HEK293 (cell line): ENCODE measurements at regions not wholly inside any gene's neighbourhood (a gene's known extent, or its start where the extent isn't known, plus 50 kb on each side); places are given as distances from the start of the nearest gene placed in this dataset.

Experiments
- BCL6B ChIP-seq: fragments of 450-650 bp; formaldehyde crosslinking; IDR thresholded peaks from 2 replicates; pipeline ENCODE4 v1.5.1; 2017; ENCODE audit warnings: missing biosample characterization, missing genetic modification characterization
- YY2 ChIP-seq: fragments of 450-650 bp; formaldehyde crosslinking; IDR thresholded peaks from 2 replicates; pipeline ENCODE4 v1.5.1; 2016; ENCODE audit warnings: missing biosample characterization, missing genetic modification characterization
- ZNF280D ChIP-seq: fragments of 450-650 bp; formaldehyde crosslinking; IDR thresholded peaks from 2 replicates; pipeline ENCODE4 v1.5.1; 2016; ENCODE audit warnings: missing biosample characterization, missing genetic modification characterization
- ZNF449 ChIP-seq: fragments of 450-650 bp; formaldehyde crosslinking; IDR thresholded peaks from 2 replicates; pipeline ENCODE4 v1.5.1; 2017; ENCODE audit warnings: missing biosample characterization, mild to moderate bottlenecking, missing genetic modification characterization, moderate library complexity
- ZNF549 ChIP-seq: fragments of 450-650 bp; IDR thresholded peaks from 2 replicates; pipeline ENCODE4 v1.5.1; 2018; ENCODE audit warnings: missing biosample characterization, missing genetic modification characterization, mild to moderate bottlenecking, inconsistent platforms, moderate library complexity
- ZNF610 ChIP-seq: fragments of 450-650 bp; formaldehyde crosslinking; IDR thresholded peaks from 2 replicates; pipeline ENCODE4 v1.5.1; 2016; ENCODE audit warnings: missing biosample characterization, missing genetic modification characterization, borderline replicate concordance
- ZNF621 ChIP-seq: fragments of 450-650 bp; formaldehyde crosslinking; IDR thresholded peaks from 2 replicates; pipeline ENCODE4 v1.5.1; 2017; ENCODE audit warnings: missing biosample characterization, missing genetic modification characterization
- ZNF701 ChIP-seq: fragments of 450-650 bp; formaldehyde crosslinking; IDR thresholded peaks from 2 replicates; pipeline ENCODE4 v1.5.1; 2016; ENCODE audit warnings: missing biosample characterization, missing genetic modification characterization
- ZNF776 ChIP-seq: fragments of 450-650 bp; formaldehyde crosslinking; IDR thresholded peaks from 2 replicates; pipeline ENCODE4 v1.5.0; 2017; ENCODE audit warnings: missing biosample characterization, missing genetic modification characterization, borderline replicate concordance
- TF ChIP-seq, protein P1 (sequence below): fragments of 450-650 bp; formaldehyde crosslinking; IDR thresholded peaks from 2 replicates; pipeline ENCODE4 v1.5.1; 2016; ENCODE audit warnings: missing biosample characterization, missing genetic modification characterization
- TF ChIP-seq, protein P2 (sequence below): fragments of 450-650 bp; formaldehyde crosslinking; IDR thresholded peaks from 2 replicates; pipeline ENCODE4 v1.5.1; 2016; ENCODE audit warnings: missing biosample characterization, missing genetic modification characterization, low read depth

DNA sequence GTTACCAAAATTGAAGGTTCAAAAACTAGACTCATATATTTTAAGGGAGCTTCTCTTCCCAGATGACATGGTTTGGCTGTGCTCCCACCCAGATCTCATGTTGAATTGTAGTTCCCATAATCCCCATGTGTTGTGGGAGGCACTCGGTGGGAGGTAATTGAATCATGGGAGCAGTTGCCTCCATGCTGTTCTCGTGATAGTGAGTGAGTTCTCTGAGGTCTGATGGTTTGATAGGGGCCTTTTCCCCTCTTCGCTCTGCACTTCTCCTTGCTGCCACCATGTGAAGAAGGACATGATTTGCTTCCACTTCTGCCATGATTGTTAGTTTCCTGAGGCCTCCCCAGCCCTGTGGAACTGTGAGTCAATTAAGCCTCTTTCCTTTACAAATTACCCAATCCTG is 140.1 kb downstream of the MAIP1 start:
- TF ChIP-seq, protein P1, sequence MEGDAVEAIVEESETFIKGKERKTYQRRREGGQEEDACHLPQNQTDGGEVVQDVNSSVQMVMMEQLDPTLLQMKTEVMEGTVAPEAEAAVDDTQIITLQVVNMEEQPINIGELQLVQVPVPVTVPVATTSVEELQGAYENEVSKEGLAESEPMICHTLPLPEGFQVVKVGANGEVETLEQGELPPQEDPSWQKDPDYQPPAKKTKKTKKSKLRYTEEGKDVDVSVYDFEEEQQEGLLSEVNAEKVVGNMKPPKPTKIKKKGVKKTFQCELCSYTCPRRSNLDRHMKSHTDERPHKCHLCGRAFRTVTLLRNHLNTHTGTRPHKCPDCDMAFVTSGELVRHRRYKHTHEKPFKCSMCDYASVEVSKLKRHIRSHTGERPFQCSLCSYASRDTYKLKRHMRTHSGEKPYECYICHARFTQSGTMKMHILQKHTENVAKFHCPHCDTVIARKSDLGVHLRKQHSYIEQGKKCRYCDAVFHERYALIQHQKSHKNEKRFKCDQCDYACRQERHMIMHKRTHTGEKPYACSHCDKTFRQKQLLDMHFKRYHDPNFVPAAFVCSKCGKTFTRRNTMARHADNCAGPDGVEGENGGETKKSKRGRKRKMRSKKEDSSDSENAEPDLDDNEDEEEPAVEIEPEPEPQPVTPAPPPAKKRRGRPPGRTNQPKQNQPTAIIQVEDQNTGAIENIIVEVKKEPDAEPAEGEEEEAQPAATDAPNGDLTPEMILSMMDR (tag by site-specific recombination), result no peak
- TF ChIP-seq ZNF621 (tag by site-specific recombination) (no peak), ZNF610 (tag by site-specific recombination) (no peak), ZNF449 (tag by site-specific recombination) (no peak), ZNF776 (tag by site-specific recombination) (no peak), ZNF280D (tag by site-specific recombination) (no peak), BCL6B (no peak), ZNF549 (tag by site-specific recombination) (no peak), YY2 (tag by site-specific recombination) (no peak), ZNF701 (tag by site-specific recombination) (no peak)
- TF ChIP-seq, protein P2, sequence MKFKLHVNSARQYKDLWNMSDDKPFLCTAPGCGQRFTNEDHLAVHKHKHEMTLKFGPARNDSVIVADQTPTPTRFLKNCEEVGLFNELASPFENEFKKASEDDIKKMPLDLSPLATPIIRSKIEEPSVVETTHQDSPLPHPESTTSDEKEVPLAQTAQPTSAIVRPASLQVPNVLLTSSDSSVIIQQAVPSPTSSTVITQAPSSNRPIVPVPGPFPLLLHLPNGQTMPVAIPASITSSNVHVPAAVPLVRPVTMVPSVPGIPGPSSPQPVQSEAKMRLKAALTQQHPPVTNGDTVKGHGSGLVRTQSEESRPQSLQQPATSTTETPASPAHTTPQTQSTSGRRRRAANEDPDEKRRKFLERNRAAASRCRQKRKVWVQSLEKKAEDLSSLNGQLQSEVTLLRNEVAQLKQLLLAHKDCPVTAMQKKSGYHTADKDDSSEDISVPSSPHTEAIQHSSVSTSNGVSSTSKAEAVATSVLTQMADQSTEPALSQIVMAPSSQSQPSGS, result no peak
